Retinal pigment epithelial cell (primary cell): ENCODE measurements at regions not wholly inside any gene's neighbourhood (a gene's known extent, or its start where the extent isn't known, plus 50 kb on each side); places are given as distances from the start of the nearest gene placed in this dataset.

ENCODE experiments used
- DNase-seq: peaks from one replicate; pipeline ENCODE4 v3.0.0-alpha.2; 2010; ENCODE audit warnings: low read depth
- H3K4me3 ChIP-seq: 2 replicates; pipeline ENCODE4 v1.5.1; 2011; ENCODE audit warnings: mild to moderate bottlenecking, low read length, control low read depth, moderate library complexity
- TF ChIP-seq, protein P1 (sequence below): conservative IDR thresholded peaks from 2 replicates; pipeline ENCODE4 v1.5.1; 2011; ENCODE audit warnings: low read depth, low read length, control low read depth, inconsistent platforms

DNA sequence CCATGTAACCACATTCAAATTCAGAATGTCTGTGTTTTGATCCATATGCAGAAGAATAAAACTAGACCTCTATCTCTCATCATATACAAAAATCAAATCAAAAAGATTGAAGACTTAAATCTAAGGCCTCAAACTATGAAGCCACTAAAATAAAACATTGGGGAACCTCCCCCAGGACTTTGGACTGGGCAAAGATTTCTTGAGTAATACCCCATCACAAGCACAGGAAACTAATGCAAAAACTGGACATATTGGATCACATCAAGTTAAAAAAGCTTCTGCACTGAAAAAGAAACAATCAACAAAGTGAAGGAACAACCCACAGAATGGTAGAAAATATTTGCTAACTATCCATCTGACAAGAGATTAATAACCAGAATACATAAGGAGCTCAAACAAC lies 266.8 kb downstream of the EPM2A start:
- no peak for DNase-seq
- no peak overlapping the region for H3K4me3 ChIP-seq
- TF ChIP-seq, protein P1, sequence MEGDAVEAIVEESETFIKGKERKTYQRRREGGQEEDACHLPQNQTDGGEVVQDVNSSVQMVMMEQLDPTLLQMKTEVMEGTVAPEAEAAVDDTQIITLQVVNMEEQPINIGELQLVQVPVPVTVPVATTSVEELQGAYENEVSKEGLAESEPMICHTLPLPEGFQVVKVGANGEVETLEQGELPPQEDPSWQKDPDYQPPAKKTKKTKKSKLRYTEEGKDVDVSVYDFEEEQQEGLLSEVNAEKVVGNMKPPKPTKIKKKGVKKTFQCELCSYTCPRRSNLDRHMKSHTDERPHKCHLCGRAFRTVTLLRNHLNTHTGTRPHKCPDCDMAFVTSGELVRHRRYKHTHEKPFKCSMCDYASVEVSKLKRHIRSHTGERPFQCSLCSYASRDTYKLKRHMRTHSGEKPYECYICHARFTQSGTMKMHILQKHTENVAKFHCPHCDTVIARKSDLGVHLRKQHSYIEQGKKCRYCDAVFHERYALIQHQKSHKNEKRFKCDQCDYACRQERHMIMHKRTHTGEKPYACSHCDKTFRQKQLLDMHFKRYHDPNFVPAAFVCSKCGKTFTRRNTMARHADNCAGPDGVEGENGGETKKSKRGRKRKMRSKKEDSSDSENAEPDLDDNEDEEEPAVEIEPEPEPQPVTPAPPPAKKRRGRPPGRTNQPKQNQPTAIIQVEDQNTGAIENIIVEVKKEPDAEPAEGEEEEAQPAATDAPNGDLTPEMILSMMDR = no peak

DNA sequence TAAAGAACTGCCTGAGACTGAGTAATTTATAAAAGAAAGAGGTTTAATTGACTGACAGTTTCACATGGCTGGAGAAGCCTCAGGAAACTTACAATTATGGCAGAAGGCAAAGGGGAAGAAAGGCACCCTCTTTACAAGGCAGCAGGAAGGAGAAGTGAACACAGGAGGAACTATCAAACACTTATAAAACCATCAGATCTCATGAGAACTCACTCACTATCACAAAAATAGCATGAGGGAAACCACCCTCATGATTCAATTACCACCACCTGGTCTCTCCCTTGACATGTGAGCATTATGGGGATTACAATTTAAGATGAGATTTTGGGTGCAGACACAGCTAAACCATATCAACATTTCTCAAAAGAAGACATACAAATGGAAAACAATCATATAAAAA lies 266.3 kb downstream of the EPM2A start:
- DNase-seq = no peak
- TF ChIP-seq, protein P1 = no peak

GRCh38 chr6:145475794-145476396 lies 259.4 kb downstream of the EPM2A start:
- TF ChIP-seq, protein P1 = no peak
- DNase-seq = no peak
- H3K4me3 ChIP-seq = no peak overlapping the region

More for the DNA sequence above, 266.3 kb downstream of the EPM2A start:
- H3K4me3 ChIP-seq = no peak overlapping the region

DNA sequence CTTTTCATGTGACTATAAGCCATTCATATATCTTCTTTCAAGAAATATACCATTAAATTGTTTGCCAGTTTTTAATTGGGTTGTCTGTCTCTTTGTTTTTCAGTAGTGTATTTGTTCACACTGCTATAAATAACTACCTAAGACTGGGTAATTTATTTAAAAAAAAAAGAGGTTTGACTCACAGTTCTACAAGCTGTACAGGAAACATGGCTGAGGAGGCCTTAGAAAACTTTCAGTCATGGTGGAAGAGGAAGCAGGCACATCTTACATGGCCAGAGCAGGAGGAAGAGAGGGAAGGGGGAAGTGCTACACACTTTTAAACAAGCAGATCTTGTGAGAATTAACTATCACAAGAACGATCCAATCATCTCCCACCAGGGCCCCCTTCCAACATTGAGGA lies 255.3 kb downstream of the EPM2A start:
- TF ChIP-seq, protein P1 = no peak
- no peak overlapping the region for H3K4me3 ChIP-seq
- DNase-seq = no peak

DNA sequence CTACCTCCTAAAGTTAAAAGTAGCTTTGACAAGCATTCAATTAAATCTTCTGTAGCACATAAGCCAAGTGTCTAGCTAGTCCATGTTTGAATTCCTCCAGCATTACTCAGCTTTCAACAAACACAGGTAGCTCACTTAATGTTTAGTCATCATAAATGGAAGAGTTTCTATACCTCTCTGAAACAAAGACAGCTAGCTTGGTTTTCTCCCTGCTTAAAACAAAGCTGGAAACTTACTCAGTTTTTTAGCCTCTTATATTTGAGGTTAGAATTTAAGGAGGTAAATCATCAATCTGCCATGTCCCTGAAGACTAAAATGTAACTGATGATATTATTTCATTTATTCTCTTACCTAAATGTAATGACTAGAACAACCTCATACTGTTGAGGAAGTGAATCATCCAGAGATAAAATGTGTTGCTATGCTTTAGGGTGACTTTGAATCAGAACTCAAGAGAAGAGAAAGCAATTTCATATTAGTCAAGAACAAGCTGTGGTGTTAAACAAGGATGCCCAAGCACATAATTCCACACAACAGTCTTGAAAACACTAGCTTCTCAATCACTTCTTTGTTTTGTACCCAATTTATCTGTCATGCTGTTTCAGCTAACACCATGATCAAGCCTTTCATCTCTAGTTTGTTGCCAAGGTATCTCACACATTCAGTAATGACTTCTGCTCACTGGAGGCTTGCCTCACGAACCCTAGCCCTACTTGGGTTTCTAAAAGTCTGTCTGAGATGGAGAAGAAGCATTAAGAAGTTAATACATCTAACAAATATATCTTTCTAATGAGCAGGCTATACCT lies 251.9 kb downstream of the EPM2A start:
- DNase-seq = peak; percentile 24
- no peak overlapping the region for H3K4me3 ChIP-seq
- TF ChIP-seq, protein P1 = no peak

GRCh38 chr6:145485288-145485687 lies 250.0 kb downstream of the EPM2A start:
- TF ChIP-seq, protein P1 = no peak
- no peak for DNase-seq
- no peak overlapping the region for H3K4me3 ChIP-seq

GRCh38 chr6:145486306-145486705 lies 249.0 kb downstream of the EPM2A start:
- no peak for DNase-seq
- TF ChIP-seq, protein P1 = no peak
- H3K4me3 ChIP-seq = no peak overlapping the region
